HUES48 (cell line): ENCODE measurements at regions not wholly inside any gene's neighbourhood (a gene's known extent, or its start where the extent isn't known, plus 50 kb on each side); places are given as distances from the start of the nearest gene placed in this dataset.

Source experiments
- H3K27ac ChIP-seq: one replicate; pipeline ENCODE4 v1.7.0; 2013; ENCODE audit warnings: low read depth, low read length, inconsistent platforms
- H3K27me3 ChIP-seq: 2 replicates; pipeline ENCODE4 v1.6.1; 2013; ENCODE audit warnings: mild to moderate bottlenecking, low read length; ENCODE audit not compliant: control insufficient read depth, insufficient read depth
- H3K36me3 ChIP-seq: 2 replicates; pipeline ENCODE4 v1.6.1; 2013; ENCODE audit warnings: low read length; ENCODE audit not compliant: control insufficient read depth, insufficient read depth
- H3K4me1 ChIP-seq: 2 replicates; pipeline ENCODE4 v1.6.1; 2013; ENCODE audit warnings: mild to moderate bottlenecking, low read length; ENCODE audit not compliant: control insufficient read depth, insufficient read depth
- H3K4me3 ChIP-seq: 2 replicates; pipeline ENCODE4 v1.5.1; 2013; ENCODE audit warnings: mild to moderate bottlenecking, low read depth, low read length
- H3K9ac ChIP-seq: 2 replicates; pipeline ENCODE4 v1.6.1; 2013; ENCODE audit warnings: mild to moderate bottlenecking, low read depth, low read length, moderate library complexity
- H3K9me3 ChIP-seq: 2 replicates; pipeline ENCODE4 v1.6.1; 2013; ENCODE audit warnings: low read length; ENCODE audit not compliant: control insufficient read depth, insufficient read depth

DNA sequence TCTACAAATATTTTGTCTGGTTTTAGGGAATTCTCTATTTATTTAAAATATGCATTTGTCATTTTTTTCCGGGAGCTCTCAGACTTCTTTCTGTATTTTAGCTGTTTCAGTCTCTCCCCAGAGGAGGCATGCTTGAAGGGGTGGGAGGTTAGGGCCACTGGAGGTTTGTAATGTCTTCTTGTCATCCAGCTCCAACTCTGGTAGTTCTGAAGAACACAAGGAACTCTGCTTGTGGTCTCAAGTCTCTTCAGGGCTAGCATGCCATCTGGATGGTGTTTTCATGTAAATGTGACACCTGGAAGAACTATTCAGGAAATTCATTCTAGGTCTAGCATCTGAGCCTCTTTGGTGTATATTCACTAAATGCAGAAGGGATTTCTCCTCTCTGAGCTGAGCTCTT, 518.4 kb upstream of the DCC start:
- H3K27ac ChIP-seq = no peak overlapping the region
- no peaks in the 10 kb centered on the region for H3K27me3 ChIP-seq
- no peaks in the 10 kb centered on the region for H3K9me3 ChIP-seq
- no peaks in the 10 kb centered on the region for H3K36me3 ChIP-seq
- no peak overlapping the region for H3K9ac ChIP-seq
- peaks cover 6% of the 10 kb centered on the region for H3K4me1 ChIP-seq
- H3K4me3 ChIP-seq = no peak overlapping the region

DNA sequence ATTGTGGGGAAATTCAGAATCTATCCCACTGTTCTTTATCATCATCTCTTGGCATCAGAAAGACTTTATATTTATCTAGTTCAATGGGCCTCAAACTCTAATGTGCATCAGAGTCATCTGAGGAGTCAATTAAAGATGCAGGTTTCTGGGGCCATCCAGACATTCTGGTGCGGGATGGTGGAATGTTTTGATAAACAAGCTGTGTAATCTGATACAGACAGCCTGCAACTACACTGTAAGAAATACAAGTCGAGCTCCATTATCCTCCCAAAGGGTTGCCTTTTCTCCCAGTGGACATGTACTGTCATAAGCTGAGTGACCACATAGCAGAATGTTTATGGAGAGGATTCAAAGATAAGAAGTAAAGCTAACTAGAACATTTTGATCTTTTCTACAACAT, 515.3 kb upstream of the DCC start:
- no peak overlapping the region for H3K4me3 ChIP-seq
- H3K9me3 ChIP-seq = no peaks in the 10 kb centered on the region
- no peaks in the 10 kb centered on the region for H3K36me3 ChIP-seq
- no peaks in the 10 kb centered on the region for H3K27me3 ChIP-seq
- H3K4me1 ChIP-seq = peaks cover 6% of the 10 kb centered on the region
- H3K9ac ChIP-seq = no peak overlapping the region
- H3K27ac ChIP-seq = no peak overlapping the region

- Histone ChIP-seq H3K9ac (no peak overlapping the region), H3K4me3 (no peak overlapping the region), H3K9me3 (no peaks in the 10 kb centered on the region), H3K27me3 (no peaks in the 10 kb centered on the region), H3K4me1 (no peaks in the 10 kb centered on the region), H3K27ac (no peak overlapping the region), H3K36me3 (no peaks in the 10 kb centered on the region)
Observed at GRCh38 chr18:51833850-51834249, 506.1 kb upstream of the DCC start.

GRCh38 chr18:51848702-51849101, 491.3 kb upstream of the DCC start:
- Histone ChIP-seq H3K9ac (no peak overlapping the region), H3K27ac (no peak overlapping the region), H3K36me3 (no peaks in the 10 kb centered on the region), H3K4me1 (no peaks in the 10 kb centered on the region), H3K27me3 (no peaks in the 10 kb centered on the region), H3K9me3 (no peaks in the 10 kb centered on the region), H3K4me3 (no peak overlapping the region)

DNA sequence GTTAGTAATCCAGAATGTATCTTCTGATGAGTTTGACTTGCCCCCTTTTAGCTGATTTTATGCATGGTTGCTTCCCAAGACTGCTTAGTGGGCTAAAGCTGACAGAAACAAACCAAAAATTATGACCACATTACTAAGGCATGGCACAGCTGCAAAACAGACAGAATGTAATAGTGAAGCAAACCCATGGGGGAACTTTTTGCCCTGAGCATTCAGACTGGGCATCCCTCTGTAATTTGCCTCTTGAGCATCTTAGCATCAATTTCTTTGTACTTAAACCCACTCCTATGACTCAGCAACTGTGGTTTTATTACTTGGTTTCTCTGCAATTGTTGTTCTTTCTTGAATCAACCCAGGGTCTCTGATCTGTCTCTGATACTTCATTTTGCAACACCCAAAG, 487.3 kb upstream of the DCC start:
- no peak overlapping the region for H3K4me3 ChIP-seq
- no peaks in the 10 kb centered on the region for H3K36me3 ChIP-seq
- no peaks in the 10 kb centered on the region for H3K27me3 ChIP-seq
- H3K27ac ChIP-seq = no peak overlapping the region
- H3K9ac ChIP-seq = no peak overlapping the region
- 0 out of 2 replicates have a peak, but pooled peaks cover 6% of the 10 kb centered on the region for H3K4me1 ChIP-seq
- no peaks in the 10 kb centered on the region for H3K9me3 ChIP-seq

DNA sequence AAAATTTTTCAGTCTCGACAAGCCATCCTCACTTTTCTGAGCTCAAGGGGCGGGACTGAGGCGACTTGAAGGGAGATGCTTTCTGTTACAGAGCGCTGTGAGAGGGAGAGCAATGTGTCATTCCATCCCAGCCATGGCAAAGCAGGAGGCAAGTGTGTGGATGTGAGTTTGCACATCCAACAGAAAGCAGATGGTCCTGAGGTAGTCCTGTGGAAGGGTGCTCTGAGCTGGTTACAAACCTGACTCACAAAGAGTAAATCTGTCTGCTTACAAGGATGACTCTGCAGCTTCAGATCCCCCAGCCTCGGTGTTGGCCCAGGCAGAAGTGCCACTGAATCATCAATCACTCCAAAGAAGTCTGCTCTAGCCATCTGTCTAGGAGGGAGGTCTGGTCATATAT, 482.0 kb upstream of the DCC start:
- Histone ChIP-seq H3K27me3 (no peaks in the 10 kb centered on the region), H3K27ac (no peak overlapping the region), H3K36me3 (no peaks in the 10 kb centered on the region), H3K9me3 (no peaks in the 10 kb centered on the region; the same call in 1 of the 2 replicates), H3K9ac (no peak overlapping the region), H3K4me1 (0 out of 2 replicates have a peak, but pooled peaks cover 6% of the 10 kb centered on the region), H3K4me3 (no peak overlapping the region)

- Histone ChIP-seq H3K36me3 (no peaks in the 10 kb centered on the region), H3K4me1 (0 out of 2 replicates have a peak, but pooled peaks cover 6% of the 10 kb centered on the region), H3K27ac (no peak overlapping the region), H3K9me3 (peaks cover 10% of the 10 kb centered on the region; the same call in 1 of the 2 replicates), H3K4me3 (no peak overlapping the region), H3K9ac (no peak overlapping the region), H3K27me3 (no peaks in the 10 kb centered on the region)
Observed at GRCh38 chr18:51861046-51861445, 479.0 kb upstream of the DCC start.

DNA sequence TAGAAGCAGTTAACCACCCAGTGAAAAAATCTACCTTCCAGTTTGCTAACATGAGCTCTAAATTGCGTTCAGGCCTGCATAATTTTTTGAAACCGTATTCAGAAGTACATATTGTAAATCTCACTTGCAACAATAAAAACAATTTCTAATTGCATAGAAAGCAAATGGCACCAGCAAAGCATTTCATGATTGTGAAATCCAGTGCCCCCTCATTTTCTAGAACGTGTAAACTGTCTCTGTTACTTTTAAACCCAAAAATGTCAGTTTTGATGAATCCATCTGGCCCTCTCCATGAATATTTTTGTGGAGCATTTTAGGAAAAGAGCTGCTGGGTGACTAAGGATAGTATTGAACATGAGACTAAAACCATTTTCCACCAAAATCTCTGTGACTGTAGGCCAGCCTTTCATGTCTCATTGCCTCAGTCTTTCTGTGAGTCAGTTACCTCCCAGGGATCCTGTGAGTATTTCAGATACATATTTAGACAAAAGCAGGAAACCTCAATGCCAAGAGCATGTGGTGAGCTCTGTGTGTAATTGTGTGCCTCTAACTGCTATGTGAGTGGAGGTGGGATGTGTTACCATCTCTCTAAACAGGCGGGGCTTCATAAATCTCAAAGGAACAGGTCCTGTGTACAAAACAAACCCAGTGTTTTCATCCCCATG, 477.8 kb upstream of the DCC start:
- H3K27me3 ChIP-seq = no peaks in the 10 kb centered on the region
- H3K4me1 ChIP-seq = no peaks in the 10 kb centered on the region
- no peak overlapping the region for H3K9ac ChIP-seq
- no peak overlapping the region for H3K27ac ChIP-seq
- H3K36me3 ChIP-seq = no peaks in the 10 kb centered on the region
- peaks cover 14% of the 10 kb centered on the region for H3K9me3 ChIP-seq
- no peak overlapping the region for H3K4me3 ChIP-seq

DNA sequence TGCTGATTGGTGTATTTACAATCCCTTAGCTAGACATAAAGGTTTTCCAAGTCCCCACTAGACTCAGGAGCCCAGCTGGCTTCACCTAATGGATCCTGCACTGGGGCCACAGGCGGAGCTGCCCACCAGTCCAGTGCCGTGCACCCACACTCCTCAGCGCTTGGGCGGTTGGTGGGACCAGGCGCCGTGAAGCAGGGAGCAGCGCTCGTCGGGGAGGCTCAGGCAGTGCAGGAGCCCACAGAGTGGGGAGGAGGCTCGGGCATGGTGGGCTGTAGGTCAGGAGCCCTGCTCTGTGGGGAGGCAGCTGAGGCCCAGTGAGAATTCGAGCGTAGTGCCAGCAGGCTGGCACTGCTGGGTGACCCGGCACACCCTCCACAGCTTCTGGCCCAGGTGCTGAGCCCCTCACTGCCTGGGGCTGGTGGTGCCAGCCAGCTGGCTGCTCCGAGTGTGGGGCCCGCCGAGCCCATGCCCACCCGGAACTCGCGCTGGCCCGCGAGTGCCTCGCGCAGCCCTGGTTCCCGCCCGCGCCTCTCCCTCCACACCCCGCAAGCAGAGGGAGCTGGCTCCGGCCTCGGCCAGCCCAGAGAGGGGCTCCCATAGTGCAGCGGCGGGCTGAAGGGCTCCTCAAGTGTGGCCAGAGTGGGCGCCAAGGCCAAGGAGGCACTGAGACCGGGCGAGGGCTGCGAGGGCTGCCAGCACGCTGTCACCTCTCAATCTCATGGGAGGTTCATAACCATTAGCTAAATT, 475.6 kb upstream of the DCC start:
- Histone ChIP-seq H3K4me3 (no peak overlapping the region), H3K9ac (no peak overlapping the region), H3K27ac (no peak overlapping the region), H3K27me3 (no peaks in the 10 kb centered on the region), H3K4me1 (no peaks in the 10 kb centered on the region), H3K36me3 (no peaks in the 10 kb centered on the region), H3K9me3 (peaks cover 14% of the 10 kb centered on the region)

- no peak overlapping the region for H3K9ac ChIP-seq
- peaks cover 14% of the 10 kb centered on the region for H3K9me3 ChIP-seq
- no peaks in the 10 kb centered on the region for H3K27me3 ChIP-seq
- H3K27ac ChIP-seq = no peak overlapping the region
- H3K36me3 ChIP-seq = no peaks in the 10 kb centered on the region
- H3K4me3 ChIP-seq = no peak overlapping the region
- H3K4me1 ChIP-seq = no peaks in the 10 kb centered on the region
Observed at GRCh38 chr18:51865538-51865937, 474.5 kb upstream of the DCC start.

DNA sequence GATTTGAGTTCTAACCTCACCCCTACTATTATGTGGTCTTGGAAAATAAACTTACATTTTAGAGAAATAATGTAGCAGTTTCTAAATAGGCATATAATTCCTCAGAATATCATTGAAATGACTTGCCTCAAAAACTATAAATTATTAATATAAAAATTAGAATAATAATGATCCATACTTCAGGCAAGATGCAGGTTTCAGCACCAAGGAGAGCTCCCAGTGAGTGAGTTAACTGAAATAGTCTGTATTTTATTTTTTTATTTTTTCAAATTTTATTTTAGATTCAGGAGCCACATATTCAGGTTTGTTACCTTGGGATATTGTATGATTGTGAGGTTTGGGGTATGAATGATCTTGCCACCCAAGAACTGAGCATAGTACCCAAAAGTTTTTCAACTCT, 472.2 kb upstream of the DCC start:
- Histone ChIP-seq H3K27me3 (no peaks in the 10 kb centered on the region), H3K27ac (no peak overlapping the region), H3K4me1 (no peaks in the 10 kb centered on the region), H3K4me3 (no peak overlapping the region), H3K9me3 (peaks cover 14% of the 10 kb centered on the region), H3K36me3 (no peaks in the 10 kb centered on the region), H3K9ac (no peak overlapping the region)
